HFFc6 (cell line): ENCODE measurements at regions not wholly inside any gene's neighbourhood (a gene's known extent, or its start where the extent isn't known, plus 50 kb on each side); places are given as distances from the start of the nearest gene placed in this dataset.

Source experiments
- DNase-seq: peaks from one replicate; pipeline ENCODE4 v3.0.0-alpha.2; 2018
- H3K27ac Mint-ChIP-seq: 2 replicates; pipeline ENCODE4 v1.8.0; 2020; ENCODE audit warnings: mild to moderate bottlenecking, mixed read lengths
- H3K27me3 Mint-ChIP-seq: 2 replicates; pipeline ENCODE4 v1.8.0; 2021; ENCODE audit warnings: mild to moderate bottlenecking, moderate library complexity, mixed read lengths; ENCODE audit not compliant: insufficient read depth
- H3K36me3 Mint-ChIP-seq: 2 replicates; pipeline ENCODE4 v1.8.0; 2021; ENCODE audit warnings: low read depth, mixed read lengths
- H3K4me1 Mint-ChIP-seq: 2 replicates; pipeline ENCODE4 v1.8.0; 2020; ENCODE audit warnings: low read depth, mixed read lengths
- H3K4me3 Mint-ChIP-seq: 2 replicates; pipeline ENCODE4 v1.8.0; 2020; ENCODE audit warnings: mild to moderate bottlenecking, moderate library complexity, mixed read lengths
- H3K9me3 Mint-ChIP-seq: 2 replicates; pipeline ENCODE4 v1.8.0; 2020; ENCODE audit warnings: mild to moderate bottlenecking, mixed read lengths
- TF ChIP-seq, protein P1 (sequence below): fragments of 200-600 bp; sonication (generic); IDR thresholded peaks from 2 replicates; pipeline ENCODE4 v1.5.0; 2021; ENCODE audit warnings: antibody characterized with exemption, mild to moderate bottlenecking

DNA sequence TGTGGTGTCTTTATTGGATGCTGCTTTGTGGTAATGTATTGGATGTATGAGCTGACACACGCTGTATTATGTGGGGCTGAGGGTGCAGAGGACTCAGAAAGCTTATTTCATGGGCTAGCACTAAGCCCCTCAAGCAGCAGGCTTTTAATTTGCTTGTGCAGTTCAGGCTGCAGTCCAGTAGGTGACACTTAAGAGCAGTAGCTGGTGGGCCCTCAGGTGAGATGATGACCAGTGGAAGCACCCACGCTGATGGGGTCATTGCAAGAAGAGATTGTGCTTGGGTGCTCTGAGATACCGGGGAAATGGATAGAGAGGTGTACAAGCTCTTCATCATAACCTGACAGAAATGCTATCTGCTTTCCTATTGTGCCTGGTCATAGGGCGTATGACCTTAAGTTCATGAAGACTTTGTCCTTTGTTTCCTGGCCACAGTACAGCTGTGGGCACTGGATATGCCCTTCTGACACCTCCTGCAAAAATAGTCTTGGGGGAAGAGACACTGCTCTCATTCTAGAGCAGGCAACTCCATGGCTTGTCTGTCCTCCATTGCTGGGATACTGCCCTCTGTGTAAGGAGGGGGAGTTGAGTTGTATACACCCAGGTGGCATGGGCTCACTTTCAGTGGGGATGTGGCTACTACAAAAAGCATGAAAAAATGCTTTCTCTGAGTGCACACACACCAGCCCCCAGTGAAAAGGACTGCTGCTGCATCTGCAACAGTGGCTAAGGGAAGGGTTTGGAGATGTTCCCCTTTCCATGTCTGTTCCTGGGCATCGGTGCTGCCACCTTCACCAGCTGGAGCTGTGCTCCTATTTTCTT, 205.7 kb upstream of the ZSWIM2 start:
- no peaks in the 10 kb centered on the region for H3K36me3 Mint-ChIP-seq
- H3K4me1 Mint-ChIP-seq = no peaks in the 10 kb centered on the region
- DNase-seq = no peak
- H3K9me3 Mint-ChIP-seq = no peaks in the 10 kb centered on the region; the same call in 1 of the 2 replicates
- TF ChIP-seq, protein P1, sequence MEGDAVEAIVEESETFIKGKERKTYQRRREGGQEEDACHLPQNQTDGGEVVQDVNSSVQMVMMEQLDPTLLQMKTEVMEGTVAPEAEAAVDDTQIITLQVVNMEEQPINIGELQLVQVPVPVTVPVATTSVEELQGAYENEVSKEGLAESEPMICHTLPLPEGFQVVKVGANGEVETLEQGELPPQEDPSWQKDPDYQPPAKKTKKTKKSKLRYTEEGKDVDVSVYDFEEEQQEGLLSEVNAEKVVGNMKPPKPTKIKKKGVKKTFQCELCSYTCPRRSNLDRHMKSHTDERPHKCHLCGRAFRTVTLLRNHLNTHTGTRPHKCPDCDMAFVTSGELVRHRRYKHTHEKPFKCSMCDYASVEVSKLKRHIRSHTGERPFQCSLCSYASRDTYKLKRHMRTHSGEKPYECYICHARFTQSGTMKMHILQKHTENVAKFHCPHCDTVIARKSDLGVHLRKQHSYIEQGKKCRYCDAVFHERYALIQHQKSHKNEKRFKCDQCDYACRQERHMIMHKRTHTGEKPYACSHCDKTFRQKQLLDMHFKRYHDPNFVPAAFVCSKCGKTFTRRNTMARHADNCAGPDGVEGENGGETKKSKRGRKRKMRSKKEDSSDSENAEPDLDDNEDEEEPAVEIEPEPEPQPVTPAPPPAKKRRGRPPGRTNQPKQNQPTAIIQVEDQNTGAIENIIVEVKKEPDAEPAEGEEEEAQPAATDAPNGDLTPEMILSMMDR = no peak
- H3K27ac Mint-ChIP-seq = no peak overlapping the region
- H3K4me3 Mint-ChIP-seq = no peak overlapping the region
- H3K27me3 Mint-ChIP-seq = 0 out of 2 replicates have a peak, but pooled peaks cover 1% of the 10 kb centered on the region

DNA sequence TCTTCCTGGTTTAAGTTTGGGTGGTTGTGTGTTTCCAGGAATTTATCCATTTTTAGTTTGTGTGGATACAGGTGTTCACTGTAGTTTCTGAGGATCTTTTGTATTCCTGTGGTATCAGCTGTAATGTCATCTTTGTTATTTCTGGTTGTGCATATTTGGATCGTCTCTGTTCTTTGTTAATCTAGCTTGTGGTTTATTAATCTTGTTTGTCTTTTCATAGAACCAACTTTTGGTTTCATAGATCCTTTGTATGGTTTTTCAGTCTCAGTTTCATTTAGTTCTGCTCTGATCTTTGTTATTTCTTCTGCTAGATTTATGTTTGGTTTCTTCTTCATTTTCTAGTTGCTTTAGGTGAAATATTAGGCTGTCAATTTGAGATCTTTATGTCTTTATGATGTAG, 202.4 kb upstream of the ZSWIM2 start:
- Mint-ChIP-seq H3K4me1 (no peaks in the 10 kb centered on the region), H3K9me3 (no peaks in the 10 kb centered on the region; the same call in 1 of the 2 replicates), H3K36me3 (no peaks in the 10 kb centered on the region), H3K27me3 (peaks cover 1% of the 10 kb centered on the region; the same call in 1 of the 2 replicates), H3K4me3 (no peak overlapping the region), H3K27ac (no peak overlapping the region)
- TF ChIP-seq, protein P1 = no peak
- DNase-seq = no peak

DNA sequence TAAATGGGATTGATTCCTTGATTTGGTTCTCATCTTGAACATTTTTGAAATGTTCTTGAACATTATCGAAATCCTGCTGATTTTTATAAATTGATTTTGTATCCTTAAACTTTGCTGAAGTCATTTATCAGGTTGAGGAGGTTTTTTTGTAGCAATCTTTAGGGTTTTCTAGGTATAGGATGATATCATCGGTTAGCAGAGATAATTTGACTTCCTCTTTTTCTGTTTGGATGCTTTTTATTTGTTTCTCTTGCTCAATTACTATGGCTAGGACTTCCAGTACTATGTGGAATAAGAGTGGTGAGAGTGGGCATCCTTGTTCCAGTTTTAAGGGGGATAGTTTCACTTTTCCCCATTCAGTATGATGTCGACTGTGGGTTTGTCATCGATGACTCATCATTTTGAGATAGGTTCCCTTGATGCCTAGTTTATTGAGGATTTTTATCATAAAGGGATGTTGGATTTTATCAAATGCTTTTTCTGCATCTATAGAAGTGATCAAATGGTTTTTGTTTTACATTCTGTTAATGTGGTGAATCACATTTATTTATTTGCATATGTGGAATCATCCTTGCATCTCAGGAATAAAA, 201.5 kb upstream of the ZSWIM2 start:
- Mint-ChIP-seq H3K27me3 (peaks cover 1% of the 10 kb centered on the region; the same call in 1 of the 2 replicates), H3K4me1 (no peaks in the 10 kb centered on the region), H3K4me3 (no peak overlapping the region), H3K9me3 (no peaks in the 10 kb centered on the region; the same call in 1 of the 2 replicates), H3K27ac (no peak overlapping the region), H3K36me3 (no peaks in the 10 kb centered on the region)
- no peak for DNase-seq
- TF ChIP-seq, protein P1 = no peak

DNA sequence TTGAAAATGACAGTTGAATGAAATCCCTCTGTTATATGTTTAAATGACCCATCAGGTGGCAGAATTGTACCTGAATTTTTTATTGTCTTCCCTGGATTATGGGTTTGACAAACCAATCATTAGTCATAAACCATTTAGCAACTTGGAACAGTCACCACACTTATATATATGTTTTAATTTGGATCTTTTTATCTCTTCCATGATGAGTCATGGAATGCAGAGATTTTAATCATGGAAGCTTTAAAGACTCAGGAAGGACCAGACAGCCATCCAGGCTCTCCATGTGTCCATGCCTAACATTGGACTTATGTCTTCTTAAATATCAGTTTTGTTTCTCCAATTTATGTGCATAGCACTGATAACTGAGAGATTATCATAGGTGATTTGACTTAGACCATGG, 188.3 kb upstream of the ZSWIM2 start:
- TF ChIP-seq, protein P1 = no peak
- no peak for DNase-seq
- H3K27me3 Mint-ChIP-seq = no peaks in the 10 kb centered on the region; the same call in 1 of the 2 replicates
- H3K9me3 Mint-ChIP-seq = no peaks in the 10 kb centered on the region
- no peak overlapping the region for H3K27ac Mint-ChIP-seq
- no peak overlapping the region for H3K4me3 Mint-ChIP-seq
- no peaks in the 10 kb centered on the region for H3K4me1 Mint-ChIP-seq
- H3K36me3 Mint-ChIP-seq = no peaks in the 10 kb centered on the region

DNA sequence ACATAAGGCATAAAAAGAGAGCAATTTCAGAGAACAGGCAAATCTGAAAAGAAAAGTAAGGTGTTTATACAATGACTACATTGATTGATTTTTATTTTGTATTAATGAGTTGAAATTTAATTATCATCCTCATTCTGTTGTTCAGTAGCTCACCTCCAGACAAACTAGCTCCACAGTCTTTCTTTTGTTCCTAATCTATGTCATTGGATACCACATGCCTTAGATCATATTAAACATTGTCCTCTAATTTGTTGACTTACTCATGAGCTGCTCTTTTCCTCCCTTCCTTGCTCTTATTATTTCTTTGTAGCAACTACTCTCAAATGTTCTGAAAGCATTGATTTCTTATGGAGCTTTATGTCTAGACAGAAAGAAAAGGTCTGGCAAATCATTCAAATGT, 185.5 kb upstream of the ZSWIM2 start:
- TF ChIP-seq, protein P1 = no peak
- DNase-seq = no peak
- Mint-ChIP-seq H3K27ac (no peak overlapping the region), H3K4me1 (no peaks in the 10 kb centered on the region), H3K36me3 (no peaks in the 10 kb centered on the region), H3K4me3 (no peak overlapping the region), H3K27me3 (peaks cover 1% of the 10 kb centered on the region), H3K9me3 (no peaks in the 10 kb centered on the region)
